ENCODE measurements at regions not wholly inside any gene's neighbourhood (a gene's known extent, or its start where the extent isn't known, plus 50 kb on each side); places are given as distances from the start of the nearest gene placed in this dataset.

GRCh38 chr11:17142450-17142849 lies 65.0 kb upstream of the RPS13 start:
- TF ChIP-seq CTCF (optimal IDR thresholded peaks at IDR 0.05 in 1 of 3, IDR thresholded peaks at IDR 0.05 in 1 of 3, conservative IDR thresholded peaks at IDR 0.05 in 1 of 3; ENCODE audit: extremely low read depth in 1 of 3, insufficient read depth in 2 of 3, low read length in 3 of 3), result no peak
- no peak for TF ChIP-seq EZH2 (IDR thresholded peaks at IDR 0.05; ENCODE audit: low read length)
- Histone ChIP-seq H3K27me3 (ENCODE audit: control insufficient read depth, extremely low read depth, insufficient read depth, low read length) (no peaks in the 10 kb centered on the region), H3K4me1 (ENCODE audit: control insufficient read depth, extremely low read depth, insufficient read depth, low read length) (no peaks in the 10 kb centered on the region), H3K9me3 (ENCODE audit: control insufficient read depth, low read depth, low read length) (no peaks in the 10 kb centered on the region), H3K27ac (ENCODE audit: control insufficient read depth, insufficient read depth, low read length) (no peak overlapping the region), H3K4me3 (ENCODE audit: control insufficient read depth in 2 of 3, extremely low read depth in 1 of 3, insufficient read depth in 2 of 3, low read depth in 1 of 3, low read length in 3 of 3) (no peak overlapping the region), H3K9me1 (ENCODE audit: control insufficient read depth, extremely low read depth, insufficient read depth, low read length) (no peaks in the 10 kb centered on the region), H4K20me1 (ENCODE audit: control insufficient read depth, extremely low read depth, insufficient read depth, low read length) (no peaks in the 10 kb centered on the region), H3K79me2 (ENCODE audit: control insufficient read depth, insufficient read depth, low read length) (no peaks in the 10 kb centered on the region), H3K4me2 (ENCODE audit: control insufficient read depth, extremely low read depth, insufficient read depth, low read depth, low read length) (no peak overlapping the region), H3K36me3 (ENCODE audit: control insufficient read depth in 2 of 2, extremely low read depth in 1 of 2, insufficient read depth in 2 of 2, low read length in 2 of 2) (peaks cover 4 to 7% of the 10 kb centered on the region in 2 experiments), H3K9ac (ENCODE audit: control insufficient read depth, extremely low read depth, insufficient read depth, low read length) (no peak overlapping the region), H2AFZ (ENCODE audit: control insufficient read depth, low read length) (no peak overlapping the region)
- FAIRE-seq (no peak), DNase-seq (ENCODE audit: low read depth, low spot score) (no peak)
- dilution Hi-C loops (cut with MboI; ENCODE audit: extremely low pct_ligation_motif_present, low sequenced_read_pairs), result no loop called here

GRCh38 chr11:17141156-17141555 lies 63.7 kb upstream of the RPS13 start:
- TF ChIP-seq EZH2 (IDR thresholded peaks at IDR 0.05; ENCODE audit: low read length), result no peak
- no peak for TF ChIP-seq CTCF (optimal IDR thresholded peaks at IDR 0.05 in 1 of 3, IDR thresholded peaks at IDR 0.05 in 1 of 3, conservative IDR thresholded peaks at IDR 0.05 in 1 of 3; ENCODE audit: extremely low read depth in 1 of 3, insufficient read depth in 2 of 3, low read length in 3 of 3)
- no peak for FAIRE-seq
- H3K27ac ChIP-seq (ENCODE audit: control insufficient read depth, insufficient read depth, low read length), result no peak overlapping the region
- H2AFZ ChIP-seq (ENCODE audit: control insufficient read depth, low read length), result no peak overlapping the region
- H4K20me1 ChIP-seq (ENCODE audit: control insufficient read depth, extremely low read depth, insufficient read depth, low read length), result no peaks in the 10 kb centered on the region
- no peaks in the 10 kb centered on the region for H3K9me1 ChIP-seq (ENCODE audit: control insufficient read depth, extremely low read depth, insufficient read depth, low read length)
- H3K27me3 ChIP-seq (ENCODE audit: control insufficient read depth, extremely low read depth, insufficient read depth, low read length), result no peaks in the 10 kb centered on the region
- H3K9ac ChIP-seq (ENCODE audit: control insufficient read depth, extremely low read depth, insufficient read depth, low read length), result no peak overlapping the region
- no peaks in the 10 kb centered on the region for H3K4me1 ChIP-seq (ENCODE audit: control insufficient read depth, extremely low read depth, insufficient read depth, low read length)
- peaks cover 4 to 5% of the 10 kb centered on the region in 2 experiments for H3K36me3 ChIP-seq (ENCODE audit: control insufficient read depth in 2 of 2, extremely low read depth in 1 of 2, insufficient read depth in 2 of 2, low read length in 2 of 2)
- dilution Hi-C loops (cut with MboI; ENCODE audit: extremely low pct_ligation_motif_present, low sequenced_read_pairs), result no loop called here
- no peak overlapping the region for H3K4me2 ChIP-seq (ENCODE audit: control insufficient read depth, extremely low read depth, insufficient read depth, low read depth, low read length)
- H3K9me3 ChIP-seq (ENCODE audit: control insufficient read depth, low read depth, low read length), result no peaks in the 10 kb centered on the region
- DNase-seq (ENCODE audit: low read depth, low spot score), result no peak
- H3K79me2 ChIP-seq (ENCODE audit: control insufficient read depth, insufficient read depth, low read length), result no peaks in the 10 kb centered on the region
- H3K4me3 ChIP-seq (ENCODE audit: control insufficient read depth in 2 of 3, extremely low read depth in 1 of 3, insufficient read depth in 2 of 3, low read depth in 1 of 3, low read length in 3 of 3), result no peak overlapping the region
